Spleen (tissue), 11 donors: ENCODE measurements at regions not wholly inside any gene's neighbourhood (a gene's known extent, or its start where the extent isn't known, plus 50 kb on each side); places are given as distances from the start of the nearest gene placed in this dataset.
A peak's percentile ranks its signal among the peaks of the same experiment; 100 is the strongest.

Source experiments
- DNase-seq: peaks from one replicate; pipeline ENCODE4 v3.0.0-alpha.2; 2020
- H3K27ac ChIP-seq, 8 donors: fragments of 200-600 bp; sonication (generic) in 7 of 8; 1 replicate in 4 of 8; 2 replicates in 4 of 8; pipeline versions ENCODE4 v1.5.0 to v1.8.0; 2016 to 2021; ENCODE audit warnings: inconsistent platforms in 4 of 8, mild to moderate bottlenecking in 4 of 8, moderate library complexity in 1 of 8
- H3K27me3 ChIP-seq, 7 donors: fragments of 200-600 bp; sonication (generic) in 6 of 7; replicated peaks in 1 of 7; 1 replicate in 4 of 7; 2 replicates in 3 of 7; pipeline versions ENCODE4 v1.5.0 to v1.8.0; 2016 to 2021; ENCODE audit warnings: inconsistent platforms in 3 of 7, mild to moderate bottlenecking in 1 of 7
- H3K36me3 ChIP-seq, 6 donors: fragments of 200-600 bp; sonication (generic) in 5 of 6; 1 replicate in 4 of 6; 2 replicates in 2 of 6; pipeline versions ENCODE4 v1.5.0 to v1.8.0; 2016 to 2021; ENCODE audit warnings: inconsistent platforms in 2 of 6
- H3K4me1 ChIP-seq, 6 donors: fragments of 200-600 bp; sonication (generic) in 5 of 6; 1 replicate in 3 of 6; 2 replicates in 3 of 6; pipeline versions ENCODE4 v1.5.0 to v1.8.0; 2016 to 2021; ENCODE audit warnings: inconsistent platforms in 3 of 6
- H3K4me3 ChIP-seq, 8 donors: fragments of 200-600 bp; sonication (generic) in 7 of 8; 1 replicate in 4 of 8; 2 replicates in 4 of 8; pipeline versions ENCODE4 v1.5.0 to v1.8.0; 2016 to 2021; ENCODE audit warnings: inconsistent platforms in 4 of 8, mild to moderate bottlenecking in 4 of 8, moderate library complexity in 2 of 8
- H3K9me3 ChIP-seq, 8 donors: fragments of 200-600 bp; sonication (generic) in 7 of 8; 1 replicate in 4 of 8; 2 replicates in 4 of 8; pipeline versions ENCODE4 v1.5.0 to v1.8.0; 2016 to 2021; ENCODE audit warnings: inconsistent platforms in 4 of 8
- POLR2A ChIP-seq, 3 donors: fragments of 450-650 bp; IDR thresholded peaks; one replicate each; pipeline ENCODE4 v1.5.1; 2017; ENCODE audit warnings: antibody characterized with exemption in 3 of 3, mild to moderate bottlenecking in 1 of 3
- POLR2AphosphoS5 ChIP-seq, 3 donors: sonication (generic); formaldehyde crosslinking; IDR thresholded peaks; one replicate each; pipeline ENCODE4 v1.5.1; 2017; ENCODE audit warnings: antibody characterized with exemption in 3 of 3
- WGBS, 5 donors: extraction: QIAGEN DNeasy Blood & Tissue Kit in 3 of 5; methylation state at CpG; one replicate each; pipeline versions ENCODE4 v1.1.5 to v1.1.7; 2013 to 2018; 5-methylcytosine and 5-hydroxymethylcytosine counted together
- intact Hi-C: fragments of 100-400 bp; cut with DNase I; formaldehyde crosslinking; loops from one replicate; pipeline ENCODE4 v1.15.0; 2023; ENCODE audit warnings: low total_unique reads
- TF ChIP-seq, protein P1 (sequence below), 11 experiments: fragments of 200-600 bp in 7 of 11; fragments of 450-650 bp in 4 of 11; sonication (generic) in 4 of 11; IDR thresholded peaks in 8 of 11; conservative IDR thresholded peaks in 3 of 11; 1 replicate in 7 of 11; 2 replicates in 4 of 11; pipeline versions ENCODE4 v1.4.0 to v1.8.0; 2016 to 2021; ENCODE audit warnings: antibody characterized with exemption in 11 of 11, inconsistent platforms in 4 of 11, mild to moderate bottlenecking in 1 of 11
- donor health status: healthy with polysubstance abuse.
- donor health status: DM: no; HTN: no; CAD: no; lungs with moderate emphysema.
- donor health status: DM: no; HTN: no; CAD: no.
- donor health status: Bipolar disorder and iron deficiency.
- donor health status: healthy.
- donor health status: DM: no; HTN: no; CAD: no.
- donor health status: DM: yes; HTN: yes; CAD: no.

GRCh38 chr11:113534625-113535024 is 59.4 kb upstream of the DRD2 start:
- no peak for DNase-seq
- Histone ChIP-seq H3K4me1 (peaks cover 0 to 8% (median 0%) of the 10 kb centered on the region in 6 donors), H3K9me3 (no peaks in the 10 kb centered on the region), H3K27ac (no peak overlapping the region), H3K4me3 (no peak overlapping the region), H3K36me3 (no peaks in the 10 kb centered on the region), H3K27me3 (peaks cover 0 to 32% (median 4%) of the 10 kb centered on the region in 7 donors)
- intact Hi-C loops: loop anchor here (5.0 to 10.0 kb wide), 2 partner anchors 227 to 1320 kb away; no protein-coding TSS in a partner anchor
- TF ChIP-seq POLR2A (IDR thresholded peaks at IDR 0.05): no peak
- TF ChIP-seq, protein P1, sequence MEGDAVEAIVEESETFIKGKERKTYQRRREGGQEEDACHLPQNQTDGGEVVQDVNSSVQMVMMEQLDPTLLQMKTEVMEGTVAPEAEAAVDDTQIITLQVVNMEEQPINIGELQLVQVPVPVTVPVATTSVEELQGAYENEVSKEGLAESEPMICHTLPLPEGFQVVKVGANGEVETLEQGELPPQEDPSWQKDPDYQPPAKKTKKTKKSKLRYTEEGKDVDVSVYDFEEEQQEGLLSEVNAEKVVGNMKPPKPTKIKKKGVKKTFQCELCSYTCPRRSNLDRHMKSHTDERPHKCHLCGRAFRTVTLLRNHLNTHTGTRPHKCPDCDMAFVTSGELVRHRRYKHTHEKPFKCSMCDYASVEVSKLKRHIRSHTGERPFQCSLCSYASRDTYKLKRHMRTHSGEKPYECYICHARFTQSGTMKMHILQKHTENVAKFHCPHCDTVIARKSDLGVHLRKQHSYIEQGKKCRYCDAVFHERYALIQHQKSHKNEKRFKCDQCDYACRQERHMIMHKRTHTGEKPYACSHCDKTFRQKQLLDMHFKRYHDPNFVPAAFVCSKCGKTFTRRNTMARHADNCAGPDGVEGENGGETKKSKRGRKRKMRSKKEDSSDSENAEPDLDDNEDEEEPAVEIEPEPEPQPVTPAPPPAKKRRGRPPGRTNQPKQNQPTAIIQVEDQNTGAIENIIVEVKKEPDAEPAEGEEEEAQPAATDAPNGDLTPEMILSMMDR (IDR thresholded peaks at IDR 0.05 in 8 of 11, conservative IDR thresholded peaks at IDR 0.05 in 3 of 11): no peak
- no peak for TF ChIP-seq POLR2AphosphoS5 (IDR thresholded peaks at IDR 0.05)
- WGBS, 5 donors: 60 to 72% (median 65%) methylated on average over 4 of the region's 4 CpGs

- Histone ChIP-seq H3K9me3 (no peaks in the 10 kb centered on the region), H3K27me3 (peaks cover 0 to 21% (median 4%) of the 10 kb centered on the region in 7 donors), H3K4me1 (peaks cover 0 to 8% (median 0%) of the 10 kb centered on the region in 6 donors), H3K4me3 (no peak overlapping the region), H3K27ac (no peak overlapping the region), H3K36me3 (no peaks in the 10 kb centered on the region)
- DNase-seq: no peak
- WGBS, 5 donors: 65 to 79% (median 70%) methylated on average over 4 of the region's 4 CpGs
- intact Hi-C loops: loop anchor here (5.0 to 10.0 kb wide), 2 partner anchors 226 to 1319 kb away; no protein-coding TSS in a partner anchor
- TF ChIP-seq POLR2AphosphoS5 (IDR thresholded peaks at IDR 0.05) (no peak), POLR2A (IDR thresholded peaks at IDR 0.05) (no peak)
- TF ChIP-seq, protein P1 (IDR thresholded peaks at IDR 0.05 in 8 of 11, conservative IDR thresholded peaks at IDR 0.05 in 3 of 11): no peak
These were observed 58.2 kb upstream of the DRD2 start for GRCh38 chr11:113533425-113533698.

DNA sequence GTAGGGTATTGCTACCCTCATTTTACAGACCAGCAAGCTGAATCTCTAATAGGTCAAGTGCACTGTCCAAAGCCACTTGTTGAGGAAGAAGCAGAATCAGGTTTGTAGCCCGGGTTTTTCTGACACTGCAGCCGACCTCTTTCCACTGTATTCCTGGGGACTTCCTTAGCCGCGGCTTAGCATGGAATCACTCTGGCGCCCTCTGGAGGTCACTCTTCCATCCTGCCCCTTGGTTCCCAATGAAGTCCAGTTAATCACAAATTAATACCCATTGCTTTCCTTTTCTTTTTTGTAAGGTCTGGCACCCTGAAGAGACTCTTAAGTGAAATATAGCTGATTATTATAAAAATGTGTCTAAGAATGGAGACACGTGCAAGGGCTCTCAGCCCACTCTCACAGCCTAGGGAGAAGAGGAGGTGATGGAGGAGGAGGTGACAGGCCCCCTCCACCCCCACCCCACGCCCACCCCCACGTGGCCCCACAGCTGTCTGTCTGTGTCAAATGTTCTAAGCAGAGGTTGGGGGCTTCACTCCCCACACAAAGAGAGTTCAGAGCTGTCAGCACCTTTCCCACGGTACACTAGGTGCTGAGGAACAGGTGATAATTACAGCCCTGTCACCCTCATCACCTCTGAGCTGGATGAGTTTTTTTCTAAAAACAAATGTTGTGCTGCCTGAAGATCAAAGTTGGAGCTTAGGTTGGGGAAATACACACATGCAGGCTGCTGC is 57.7 kb upstream of the DRD2 start:
- H3K27me3 ChIP-seq: peaks cover 0 to 16% (median 4%) of the 10 kb centered on the region in 7 donors
- no peaks in the 10 kb centered on the region for H3K9me3 ChIP-seq
- H3K4me1 ChIP-seq: peaks cover 0 to 8% (median 0%) of the 10 kb centered on the region in 6 donors
- no peaks in the 10 kb centered on the region for H3K36me3 ChIP-seq
- no peak for TF ChIP-seq POLR2A (IDR thresholded peaks at IDR 0.05)
- TF ChIP-seq, protein P1 (IDR thresholded peaks at IDR 0.05 in 8 of 11, conservative IDR thresholded peaks at IDR 0.05 in 3 of 11): peak; percentile 44 to 88 (median 71)
- TF ChIP-seq POLR2AphosphoS5 (IDR thresholded peaks at IDR 0.05): no peak
- intact Hi-C loops: loop anchor here (5.0 to 10.0 kb wide), 2 partner anchors 226 to 1318 kb away; no protein-coding TSS in a partner anchor
- no peak overlapping the region for H3K27ac ChIP-seq
- DNase-seq: no peak
- 8 to 15% (median 11%) methylated on average over 9 of the region's 9 CpGs for WGBS, 5 donors
- H3K4me3 ChIP-seq: no peak overlapping the region
